Activated CD4-positive, alpha-beta T cell treated with anti-CD3 and anti-CD28 coated beads, Interleukin-2, amount 50 U/mL, for 1 hour (primary cell): ENCODE measurements at regions not wholly inside any gene's neighbourhood (a gene's known extent, or its start where the extent isn't known, plus 50 kb on each side); places are given as distances from the start of the nearest gene placed in this dataset.
"Not testable (repeated sequence)": the region's sequence is repeated elsewhere in the genome, so short reads cannot be mapped to it uniquely, and the experiment has no call there.

Experiments used
- DNase-seq: peaks from one replicate; pipeline ENCODE4 v3.0.0-alpha.2; 2020

- DNase-seq = no peak
Observed at GRCh38 chr10:8349610-8350249, 295.2 kb downstream of the GATA3 start.

- DNase-seq = no peak
Observed at GRCh38 chr10:8350250-8350967, 295.9 kb downstream of the GATA3 start.

- no peak for DNase-seq
Observed at GRCh38 chr10:8352171-8353075, 297.9 kb downstream of the GATA3 start.

GRCh38 chr10:8356283-8356682 is 301.8 kb downstream of the GATA3 start:
- no peak for DNase-seq

GRCh38 chr10:8359467-8359866 is 305.0 kb downstream of the GATA3 start:
- no peak for DNase-seq

- DNase-seq = no peak
Observed at GRCh38 chr10:8360365-8360764, 305.9 kb downstream of the GATA3 start.

- no peak for DNase-seq
Observed at GRCh38 chr10:8360814-8361509, 306.5 kb downstream of the GATA3 start.

GRCh38 chr10:8361510-8361844 is 307.0 kb downstream of the GATA3 start:
- no peak for DNase-seq

- peak; percentile 48 for DNase-seq
Observed at GRCh38 chr10:8365935-8366911, 311.7 kb downstream of the GATA3 start.

GRCh38 chr10:8367672-8368411 is 313.4 kb downstream of the GATA3 start:
- DNase-seq = not testable (repeated sequence)

- DNase-seq = no peak
Observed at GRCh38 chr10:8369666-8370065, 315.2 kb downstream of the GATA3 start.

- no peak for DNase-seq
Observed at GRCh38 chr10:8374334-8374733, 319.8 kb downstream of the GATA3 start.

GRCh38 chr10:8375137-8375536 is 320.6 kb downstream of the GATA3 start:
- no peak for DNase-seq

- DNase-seq = no peak
Observed at GRCh38 chr10:8378198-8378983, 323.9 kb downstream of the GATA3 start.

GRCh38 chr10:8379906-8380832 is 325.7 kb downstream of the GATA3 start:
- DNase-seq = no peak

- no peak for DNase-seq
Observed at GRCh38 chr10:8380833-8381496, 326.5 kb downstream of the GATA3 start.

GRCh38 chr10:8386781-8387180 is 332.3 kb downstream of the GATA3 start:
- DNase-seq = no peak

GRCh38 chr10:8389630-8390029 is 335.1 kb downstream of the GATA3 start:
- no peak for DNase-seq

GRCh38 chr10:8392216-8392615 is 337.7 kb downstream of the GATA3 start:
- DNase-seq = no peak
